ENCODE measurements at regions not wholly inside any gene's neighbourhood (a gene's known extent, or its start where the extent isn't known, plus 50 kb on each side); places are given as distances from the start of the nearest gene placed in this dataset.
A peak's percentile ranks its signal among the peaks of the same experiment; 100 is the strongest.

DNA sequence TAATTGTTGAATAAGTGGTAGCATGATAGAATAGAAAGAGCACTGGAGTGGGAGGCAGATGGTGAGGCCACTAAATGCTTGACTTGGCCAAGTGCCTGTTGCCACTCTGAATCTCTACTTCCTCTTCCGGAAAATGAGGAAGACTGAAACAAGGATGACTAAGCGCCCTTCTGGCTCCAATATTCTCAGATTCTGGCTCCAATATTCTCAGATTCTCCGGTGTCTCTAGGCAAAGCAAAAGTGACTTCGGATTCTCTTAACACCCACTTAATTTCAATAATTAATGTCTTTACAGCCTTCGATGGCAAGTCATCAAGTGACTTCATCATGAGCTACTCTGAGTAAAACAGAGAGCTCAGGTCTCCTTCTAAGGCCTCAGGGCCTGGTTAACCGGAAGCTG is 402.2 kb upstream of the FGF13 start:
- H3K4me1 Mint-ChIP-seq: no peaks in the 10 kb centered on the region
- no peak for ATAC-seq (ENCODE audit: low read depth in 2 of 2)
- peaks cover 0 to 4% (median 0%) of the 10 kb centered on the region in 7 donors for H3K9me3 Mint-ChIP-seq
- H3K36me3 Mint-ChIP-seq: no peaks in the 10 kb centered on the region
- no peaks in the 10 kb centered on the region for H3K27me3 Mint-ChIP-seq
- no peak overlapping the region for H3K27ac Mint-ChIP-seq
- DNase-seq: no peak
- H3K4me3 Mint-ChIP-seq: no peak overlapping the region

- Mint-ChIP-seq H3K4me1 (no peaks in the 10 kb centered on the region), H3K4me3 (no peak overlapping the region), H3K27me3 (no peaks in the 10 kb centered on the region), H3K9me3 (peaks cover 0 to 3% (median 0%) of the 10 kb centered on the region in 7 donors), H3K36me3 (no peaks in the 10 kb centered on the region), H3K27ac (no peak overlapping the region)
- ATAC-seq (ENCODE audit: low read depth in 2 of 2) (no peak), DNase-seq (no peak)
These were observed 400.9 kb upstream of the FGF13 start for GRCh38 chrX:139112432-139112831.

- Mint-ChIP-seq H3K4me1 (no peaks in the 10 kb centered on the region), H3K36me3 (no peaks in the 10 kb centered on the region), H3K27me3 (no peaks in the 10 kb centered on the region), H3K4me3 (no peak overlapping the region), H3K9me3 (peaks cover 0 to 7% (median 2%) of the 10 kb centered on the region in 7 donors), H3K27ac (no peak overlapping the region)
- DNase-seq: no peak
- no peak for ATAC-seq (ENCODE audit: low read depth in 2 of 2)
These were observed 394.6 kb upstream of the FGF13 start for GRCh38 chrX:139106069-139106468.

DNA sequence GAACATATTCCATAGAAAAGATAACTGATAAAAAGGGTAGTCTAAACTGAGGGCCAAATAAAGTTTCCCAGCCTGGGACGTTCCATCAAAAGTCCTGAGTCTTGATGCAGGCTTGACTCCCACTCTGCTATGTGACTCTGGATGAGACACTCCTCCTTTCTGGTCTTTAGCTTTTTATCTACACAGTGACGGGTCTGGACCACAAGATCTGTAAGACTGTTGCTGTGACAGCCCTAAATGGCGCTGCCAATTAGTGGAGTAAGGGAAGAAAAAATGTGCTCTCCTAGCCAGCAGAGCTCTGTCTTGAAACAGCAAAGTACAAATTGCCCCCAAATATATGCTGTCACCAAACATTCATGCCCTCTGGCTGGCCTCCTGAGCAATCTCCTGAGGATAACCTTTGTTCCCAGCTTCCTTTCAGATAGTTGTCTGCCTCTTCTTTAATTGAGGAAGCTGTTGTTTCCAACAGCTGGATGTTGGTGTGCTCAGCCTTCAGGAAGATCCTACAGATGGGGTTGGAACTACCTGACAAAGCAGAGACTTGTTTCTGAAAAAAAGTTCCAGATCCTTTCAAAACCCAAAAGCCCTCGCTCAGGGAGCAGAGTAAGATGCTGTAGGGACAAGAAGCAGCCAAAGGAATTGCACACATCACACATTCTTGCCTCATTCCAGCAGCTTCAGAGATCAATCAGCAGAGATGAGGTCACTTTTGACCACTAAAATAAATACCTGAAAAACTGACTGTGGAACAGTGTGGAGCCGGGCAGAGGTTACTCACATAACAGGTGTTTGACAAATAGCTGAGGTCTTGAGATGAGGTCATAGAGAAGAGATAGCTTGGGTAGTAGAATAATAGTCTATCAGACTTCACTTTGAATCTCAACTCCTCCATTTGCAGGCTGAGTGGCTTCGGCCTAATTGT is 383.4 kb upstream of the FGF13 start:
- ATAC-seq (ENCODE audit: low read depth in 2 of 2) (no peak), DNase-seq (no peak)
- H3K4me3 Mint-ChIP-seq: no peak overlapping the region
- H3K27me3 Mint-ChIP-seq: no peaks in the 10 kb centered on the region
- no peaks in the 10 kb centered on the region for H3K36me3 Mint-ChIP-seq
- no peak overlapping the region for H3K27ac Mint-ChIP-seq
- H3K9me3 Mint-ChIP-seq: peaks cover 0 to 5% (median under 1%) of the 10 kb centered on the region in 7 donors
- no peaks in the 10 kb centered on the region for H3K4me1 Mint-ChIP-seq

DNA sequence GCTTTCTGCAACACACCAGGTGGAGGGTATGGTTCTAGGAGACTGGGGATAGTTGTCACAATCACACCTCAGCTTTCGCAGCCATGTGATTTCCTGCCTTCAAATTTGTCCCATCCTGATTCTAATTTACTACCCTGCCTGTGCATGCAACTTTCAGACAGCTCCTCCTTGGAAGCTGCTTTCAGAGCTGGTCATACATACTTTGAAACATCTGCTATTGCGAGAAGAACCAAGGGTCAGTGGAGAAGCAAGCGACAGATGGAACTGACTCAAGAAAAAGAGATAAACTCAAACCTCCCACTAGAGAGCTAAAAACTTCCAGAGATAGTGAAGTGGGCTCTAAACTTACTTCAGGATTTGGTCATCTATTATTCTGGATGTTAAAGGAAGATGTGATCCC is 381.7 kb upstream of the FGF13 start:
- ATAC-seq (ENCODE audit: low read depth in 2 of 2): no peak
- Mint-ChIP-seq H3K4me1 (no peaks in the 10 kb centered on the region), H3K27ac (no peak overlapping the region), H3K4me3 (peak overlapping the region in 1 of 8 donors; percentile 65), H3K36me3 (no peaks in the 10 kb centered on the region), H3K9me3 (peaks cover 0 to 5% (median 0%) of the 10 kb centered on the region in 7 donors), H3K27me3 (no peaks in the 10 kb centered on the region)
- DNase-seq: no peak

- Mint-ChIP-seq H3K4me3 (no peak overlapping the region), H3K36me3 (no peaks in the 10 kb centered on the region), H3K9me3 (peaks cover 0 to 5% (median 0%) of the 10 kb centered on the region in 7 donors), H3K27ac (no peak overlapping the region), H3K27me3 (no peaks in the 10 kb centered on the region), H3K4me1 (no peaks in the 10 kb centered on the region)
- ATAC-seq (ENCODE audit: low read depth in 2 of 2) (no peak), DNase-seq (no peak)
These were observed 380.4 kb upstream of the FGF13 start for GRCh38 chrX:139091878-139092277.

GRCh38 chrX:139091066-139091465 is 379.5 kb upstream of the FGF13 start:
- Mint-ChIP-seq H3K27me3 (no peaks in the 10 kb centered on the region), H3K4me1 (no peaks in the 10 kb centered on the region), H3K9me3 (peaks cover 0 to 5% (median 0%) of the 10 kb centered on the region in 7 donors), H3K27ac (no peak overlapping the region), H3K36me3 (no peaks in the 10 kb centered on the region), H3K4me3 (no peak overlapping the region)
- DNase-seq (no peak), ATAC-seq (ENCODE audit: low read depth in 2 of 2) (no peak)

DNA sequence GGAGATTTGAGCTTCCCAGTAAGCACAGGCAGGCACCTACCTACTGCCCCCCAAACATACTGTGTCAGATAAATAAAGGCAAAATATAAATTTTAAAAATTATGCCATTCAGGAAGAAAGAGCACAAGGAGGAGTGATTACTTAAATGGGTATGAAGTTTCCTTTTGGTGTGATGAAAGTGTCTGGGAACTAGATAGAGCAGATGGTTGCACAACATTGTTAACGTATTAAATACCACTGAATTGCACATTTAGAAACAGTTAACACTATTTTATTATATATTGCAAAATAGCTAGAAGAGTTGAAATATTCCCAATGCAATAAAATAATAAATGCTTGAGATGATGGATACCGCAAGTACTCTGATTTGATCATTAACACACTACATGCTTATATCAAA is 374.7 kb upstream of the FGF13 start:
- Mint-ChIP-seq H3K27me3 (no peaks in the 10 kb centered on the region), H3K27ac (no peak overlapping the region), H3K4me1 (no peaks in the 10 kb centered on the region), H3K9me3 (no peaks in the 10 kb centered on the region), H3K4me3 (no peak overlapping the region), H3K36me3 (no peaks in the 10 kb centered on the region)
- ATAC-seq (ENCODE audit: low read depth in 2 of 2) (no peak), DNase-seq (no peak)

DNA sequence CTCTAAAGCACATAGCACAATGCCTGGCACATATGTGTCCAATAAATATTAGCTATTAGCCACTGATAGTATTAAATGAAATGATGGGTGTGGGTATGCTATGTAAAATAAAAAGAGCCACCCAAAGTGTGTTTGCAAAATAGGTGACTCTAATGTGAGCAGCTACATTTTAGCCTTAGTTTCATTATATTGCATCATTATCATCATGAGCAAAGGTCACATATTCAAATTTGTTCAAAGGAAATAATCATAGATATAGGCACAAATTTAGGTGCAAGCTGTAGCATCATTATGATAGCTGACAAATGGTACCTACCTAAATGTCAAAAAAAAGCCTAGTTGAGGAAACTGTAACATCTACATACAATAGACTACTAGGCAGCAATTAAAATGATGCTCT is 373.9 kb upstream of the FGF13 start:
- no peaks in the 10 kb centered on the region for H3K9me3 Mint-ChIP-seq
- no peaks in the 10 kb centered on the region for H3K36me3 Mint-ChIP-seq
- ATAC-seq (ENCODE audit: low read depth in 2 of 2) (no peak), DNase-seq (no peak)
- no peak overlapping the region for H3K27ac Mint-ChIP-seq
- no peaks in the 10 kb centered on the region for H3K27me3 Mint-ChIP-seq
- no peak overlapping the region for H3K4me3 Mint-ChIP-seq
- no peaks in the 10 kb centered on the region for H3K4me1 Mint-ChIP-seq

GRCh38 chrX:139083191-139083590 is 371.7 kb upstream of the FGF13 start:
- H3K27ac Mint-ChIP-seq: no peak overlapping the region
- no peaks in the 10 kb centered on the region for H3K36me3 Mint-ChIP-seq
- H3K27me3 Mint-ChIP-seq: no peaks in the 10 kb centered on the region
- no peaks in the 10 kb centered on the region for H3K9me3 Mint-ChIP-seq
- no peak overlapping the region for H3K4me3 Mint-ChIP-seq
- ATAC-seq (ENCODE audit: low read depth in 2 of 2): no peak
- DNase-seq: no peak
- H3K4me1 Mint-ChIP-seq: no peaks in the 10 kb centered on the region

DNA sequence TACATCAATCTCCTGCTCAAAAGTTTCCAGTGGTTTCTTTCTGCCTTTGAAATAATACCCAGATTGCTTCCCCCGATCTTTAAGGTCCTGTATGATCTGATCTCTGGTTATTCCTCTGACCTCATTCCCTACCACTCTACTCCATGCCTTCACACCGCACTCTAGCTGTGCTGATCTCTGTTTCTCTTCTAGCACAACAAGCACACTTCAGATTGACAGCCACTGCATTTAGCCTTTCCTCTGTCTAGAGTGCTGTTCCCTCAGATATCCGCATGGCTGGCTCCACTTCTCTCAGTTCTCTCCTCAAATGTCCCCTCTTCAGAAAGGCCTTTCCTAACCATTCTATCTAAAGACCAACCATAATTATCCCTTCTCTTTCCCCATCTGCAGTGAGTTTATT is 370.4 kb upstream of the FGF13 start:
- DNase-seq: no peak
- Mint-ChIP-seq H3K4me1 (no peaks in the 10 kb centered on the region), H3K27ac (no peak overlapping the region), H3K36me3 (no peaks in the 10 kb centered on the region), H3K9me3 (peaks cover 0 to 3% (median 0%) of the 10 kb centered on the region in 7 donors), H3K4me3 (no peak overlapping the region), H3K27me3 (no peaks in the 10 kb centered on the region)
- no peak for ATAC-seq (ENCODE audit: low read depth in 2 of 2)

DNA sequence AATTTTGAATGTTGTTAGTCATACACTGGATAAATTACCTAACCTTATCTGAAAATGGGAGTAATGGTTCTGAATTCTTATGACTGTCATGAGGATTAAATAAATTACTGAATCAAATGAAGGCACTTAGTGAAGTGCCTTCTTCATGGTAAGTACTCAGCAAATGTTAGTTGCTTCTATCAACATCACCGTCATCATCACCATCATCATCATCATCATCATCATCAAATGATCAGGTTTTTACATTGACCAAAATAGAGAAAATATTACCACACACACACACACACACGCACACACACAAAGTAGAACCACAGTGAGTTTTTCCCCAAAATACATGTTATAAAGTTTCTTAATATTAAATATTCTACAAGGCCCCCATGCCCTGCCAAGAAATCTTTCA is 368.3 kb upstream of the FGF13 start:
- DNase-seq: no peak

DNA sequence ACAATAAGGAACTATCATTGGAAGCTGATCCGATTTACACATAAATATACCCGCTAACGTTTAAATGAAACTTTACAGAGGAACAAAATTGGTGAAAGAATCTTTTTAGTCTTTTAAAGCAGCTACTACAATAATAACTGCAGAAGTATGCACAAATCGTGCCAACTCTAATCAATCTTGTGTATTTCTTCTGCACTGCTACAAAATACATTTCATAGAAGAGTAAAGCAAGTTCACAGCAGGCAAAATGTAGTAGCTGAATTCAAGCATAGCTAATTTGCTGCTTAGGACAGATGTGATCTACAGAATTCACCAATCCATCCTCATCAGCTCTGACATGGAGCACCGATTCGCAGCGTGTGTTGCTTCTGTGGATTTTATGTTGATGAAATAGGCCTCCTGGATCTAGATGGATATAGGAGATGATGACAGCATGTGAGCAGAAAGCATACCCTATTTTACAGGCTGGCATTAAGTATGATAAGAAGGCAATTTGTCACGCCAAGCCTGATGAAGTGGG is 367.3 kb upstream of the FGF13 start:
- Mint-ChIP-seq H3K9me3 (peaks cover 0 to 5% (median 0%) of the 10 kb centered on the region in 7 donors), H3K4me3 (no peak overlapping the region), H3K4me1 (no peaks in the 10 kb centered on the region), H3K27ac (no peak overlapping the region), H3K36me3 (no peaks in the 10 kb centered on the region), H3K27me3 (no peaks in the 10 kb centered on the region)
- DNase-seq (no peak), ATAC-seq (ENCODE audit: low read depth in 2 of 2) (no peak)

More for the DNA sequence above, 368.3 kb upstream of the FGF13 start:
- H3K9me3 Mint-ChIP-seq: peaks cover 0 to 3% (median 0%) of the 10 kb centered on the region in 7 donors
- ATAC-seq (ENCODE audit: low read depth in 2 of 2): no peak
- no peaks in the 10 kb centered on the region for H3K27me3 Mint-ChIP-seq
- H3K27ac Mint-ChIP-seq: no peak overlapping the region
- no peak overlapping the region for H3K4me3 Mint-ChIP-seq
- H3K36me3 Mint-ChIP-seq: no peaks in the 10 kb centered on the region
- no peaks in the 10 kb centered on the region for H3K4me1 Mint-ChIP-seq

DNA sequence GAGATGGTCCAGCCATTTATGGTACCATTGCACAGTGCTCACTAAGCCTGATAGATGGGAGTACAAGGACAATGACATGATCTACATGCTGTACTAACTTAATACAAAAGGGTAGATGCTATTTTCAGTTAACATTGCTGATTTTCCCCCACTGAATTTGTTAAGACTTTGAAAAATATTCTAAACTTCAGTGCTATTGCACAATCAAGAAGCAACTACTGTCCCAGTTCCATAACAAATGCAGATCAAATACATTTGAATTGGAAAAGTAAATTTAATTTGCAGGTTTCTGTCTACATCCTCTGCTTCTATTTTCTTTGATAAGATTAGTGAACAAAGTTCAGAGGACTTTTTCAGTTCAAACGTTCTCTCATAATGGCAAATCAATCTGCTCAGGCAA is 366.8 kb upstream of the FGF13 start:
- Mint-ChIP-seq H3K4me3 (no peak overlapping the region), H3K27me3 (no peaks in the 10 kb centered on the region), H3K27ac (no peak overlapping the region), H3K9me3 (peaks cover 0 to 5% (median 0%) of the 10 kb centered on the region in 7 donors), H3K36me3 (no peaks in the 10 kb centered on the region), H3K4me1 (no peaks in the 10 kb centered on the region)
- DNase-seq: no peak
- ATAC-seq (ENCODE audit: low read depth in 2 of 2): no peak

Measured in naive B cell (primary cell).